Endodermal cell (in vitro differentiated cells): ENCODE measurements at regions not wholly inside any gene's neighbourhood (a gene's known extent, or its start where the extent isn't known, plus 50 kb on each side); places are given as distances from the start of the nearest gene placed in this dataset.

Experiments used
- DNase-seq: peaks from one replicate; pipeline ENCODE4 v3.0.0-alpha.2; 2017
- H3K27ac ChIP-seq: 2 replicates; pipeline ENCODE4 v1.5.1; 2013; ENCODE audit warnings: mild to moderate bottlenecking, low read depth, low read length, moderate library complexity
- H3K27me3 ChIP-seq: 2 replicates; pipeline ENCODE4 v1.6.1; 2013; ENCODE audit warnings: mild to moderate bottlenecking, low read length, moderate library complexity; ENCODE audit not compliant: insufficient read depth, control insufficient read depth, poor library complexity, severe bottlenecking
- H3K36me3 ChIP-seq: 2 replicates; pipeline ENCODE4 v1.7.0; 2013; ENCODE audit warnings: mild to moderate bottlenecking, low read length, moderate library complexity; ENCODE audit not compliant: control insufficient read depth, insufficient read depth
- H3K4me1 ChIP-seq: one replicate; pipeline ENCODE4 v1.7.0; 2013; ENCODE audit warnings: low read length; ENCODE audit not compliant: control insufficient read depth, insufficient read depth
- H3K4me3 ChIP-seq: 2 replicates; pipeline ENCODE4 v1.5.1; 2013; ENCODE audit warnings: mild to moderate bottlenecking, low read length, moderate library complexity
- H3K9ac ChIP-seq: 2 replicates; pipeline ENCODE4 v1.6.1; 2013; ENCODE audit warnings: mild to moderate bottlenecking, low read length, moderate library complexity; ENCODE audit not compliant: poor library complexity, severe bottlenecking; ENCODE audit errors: extremely low read depth
- H3K9me3 ChIP-seq: 2 replicates; pipeline ENCODE4 v1.6.1; 2013; ENCODE audit warnings: mild to moderate bottlenecking, low read length, moderate library complexity; ENCODE audit not compliant: control insufficient read depth
- H3K27ac Mint-ChIP-seq: 2 replicates; pipeline ENCODE4 v1.8.0; 2020; ENCODE audit warnings: mixed read lengths
- H3K27me3 Mint-ChIP-seq: 2 replicates; pipeline ENCODE4 v1.8.0; 2021; ENCODE audit warnings: mild to moderate bottlenecking, mixed read lengths; ENCODE audit not compliant: insufficient read depth
- H3K36me3 Mint-ChIP-seq: 2 replicates; pipeline ENCODE4 v1.8.0; 2020; ENCODE audit warnings: low read depth, mixed read lengths
- H3K4me1 Mint-ChIP-seq: 2 replicates; pipeline ENCODE4 v1.8.0; 2020; ENCODE audit warnings: mixed read lengths
- H3K4me3 Mint-ChIP-seq: 2 replicates; pipeline ENCODE4 v1.8.0; 2020; ENCODE audit warnings: mild to moderate bottlenecking, moderate library complexity, mixed read lengths
- H3K9me3 Mint-ChIP-seq: 2 replicates; pipeline ENCODE4 v1.8.0; 2020; ENCODE audit warnings: mild to moderate bottlenecking, mixed read lengths
- WGBS, 2 experiments: methylation state at CpG; one replicate each; pipeline versions ENCODE4 v1.1.5 to v1.1.7; 2013; ENCODE audit warnings: missing lambda C conversion rate in 2 of 2, mixed read lengths in 1 of 2; ENCODE audit not compliant: insufficient coverage in 1 of 2, insufficient read length in 1 of 2; 5-methylcytosine and 5-hydroxymethylcytosine counted together
- TF ChIP-seq, protein P1 (sequence below): fragments of 200-600 bp; sonication (generic); conservative IDR thresholded peaks from 2 replicates; pipeline ENCODE4 v1.5.0; 2021; ENCODE audit warnings: antibody characterized with exemption, mild to moderate bottlenecking

DNA sequence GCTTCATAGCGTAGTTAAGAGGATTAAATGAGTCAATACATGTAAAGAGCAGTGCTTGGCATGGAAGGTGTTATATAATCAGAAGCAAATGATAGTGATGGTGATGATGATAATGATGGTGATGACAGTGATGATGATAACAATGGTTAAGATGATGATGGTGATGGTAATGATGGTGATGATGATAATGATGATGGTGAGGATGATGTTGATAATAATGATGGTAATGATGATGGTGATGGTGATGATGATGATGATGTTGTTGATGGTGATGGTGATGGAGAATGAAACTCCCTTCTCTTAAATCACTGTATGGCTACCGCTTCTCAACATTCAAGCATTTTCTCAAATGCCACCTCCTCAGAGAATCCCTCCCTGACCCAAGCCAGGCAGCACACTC, 190.5 kb downstream of the TMEM132E start:
- no peak overlapping the region for H3K27ac Mint-ChIP-seq
- no peak overlapping the region for H3K9ac ChIP-seq
- H3K36me3 ChIP-seq = no peaks in the 10 kb centered on the region
- WGBS, 2 experiments = 100% methylated on average over 1 to 2 of the region's 2 CpGs
- no peaks in the 10 kb centered on the region for H3K4me1 ChIP-seq
- no peaks in the 10 kb centered on the region for H3K9me3 ChIP-seq
- H3K4me1 Mint-ChIP-seq = peaks cover 7% of the 10 kb centered on the region
- no peak overlapping the region for H3K4me3 ChIP-seq
- no peak overlapping the region for H3K27ac ChIP-seq
- no peaks in the 10 kb centered on the region for H3K9me3 Mint-ChIP-seq
- H3K27me3 ChIP-seq = peaks cover 15% of the 10 kb centered on the region
- H3K27me3 Mint-ChIP-seq = peaks cover 5% of the 10 kb centered on the region
- H3K36me3 Mint-ChIP-seq = no peaks in the 10 kb centered on the region
- DNase-seq = no peak
- TF ChIP-seq, protein P1, sequence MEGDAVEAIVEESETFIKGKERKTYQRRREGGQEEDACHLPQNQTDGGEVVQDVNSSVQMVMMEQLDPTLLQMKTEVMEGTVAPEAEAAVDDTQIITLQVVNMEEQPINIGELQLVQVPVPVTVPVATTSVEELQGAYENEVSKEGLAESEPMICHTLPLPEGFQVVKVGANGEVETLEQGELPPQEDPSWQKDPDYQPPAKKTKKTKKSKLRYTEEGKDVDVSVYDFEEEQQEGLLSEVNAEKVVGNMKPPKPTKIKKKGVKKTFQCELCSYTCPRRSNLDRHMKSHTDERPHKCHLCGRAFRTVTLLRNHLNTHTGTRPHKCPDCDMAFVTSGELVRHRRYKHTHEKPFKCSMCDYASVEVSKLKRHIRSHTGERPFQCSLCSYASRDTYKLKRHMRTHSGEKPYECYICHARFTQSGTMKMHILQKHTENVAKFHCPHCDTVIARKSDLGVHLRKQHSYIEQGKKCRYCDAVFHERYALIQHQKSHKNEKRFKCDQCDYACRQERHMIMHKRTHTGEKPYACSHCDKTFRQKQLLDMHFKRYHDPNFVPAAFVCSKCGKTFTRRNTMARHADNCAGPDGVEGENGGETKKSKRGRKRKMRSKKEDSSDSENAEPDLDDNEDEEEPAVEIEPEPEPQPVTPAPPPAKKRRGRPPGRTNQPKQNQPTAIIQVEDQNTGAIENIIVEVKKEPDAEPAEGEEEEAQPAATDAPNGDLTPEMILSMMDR = no peak
- H3K4me3 Mint-ChIP-seq = no peak overlapping the region

- Histone ChIP-seq H3K4me1 (no peaks in the 10 kb centered on the region), H3K9ac (no peak overlapping the region), H3K27ac (no peak overlapping the region), H3K36me3 (no peaks in the 10 kb centered on the region), H3K27me3 (peaks cover 15% of the 10 kb centered on the region), H3K9me3 (no peaks in the 10 kb centered on the region), H3K4me3 (no peak overlapping the region)
- DNase-seq = peak; percentile 20
- no peak overlapping the region for H3K4me3 Mint-ChIP-seq
- H3K27ac Mint-ChIP-seq = no peak overlapping the region
- WGBS, 2 experiments = 80 to 97% methylated on average over 2 of the region's 2 CpGs
- H3K9me3 Mint-ChIP-seq = no peaks in the 10 kb centered on the region
- peaks cover 7% of the 10 kb centered on the region for H3K4me1 Mint-ChIP-seq
- no peaks in the 10 kb centered on the region for H3K36me3 Mint-ChIP-seq
- peaks cover 5% of the 10 kb centered on the region for H3K27me3 Mint-ChIP-seq
- TF ChIP-seq, protein P1 = no peak
Observed at GRCh38 chr17:34769049-34769448, 189.7 kb downstream of the TMEM132E start.

GRCh38 chr17:34765291-34765690, 185.9 kb downstream of the TMEM132E start:
- H3K36me3 ChIP-seq = no peaks in the 10 kb centered on the region
- TF ChIP-seq, protein P1 = no peak
- no peak overlapping the region for H3K4me3 ChIP-seq
- Mint-ChIP-seq H3K36me3 (no peaks in the 10 kb centered on the region), H3K4me1 (peaks cover 19% of the 10 kb centered on the region), H3K27ac (no peak overlapping the region), H3K9me3 (no peaks in the 10 kb centered on the region), H3K4me3 (no peak overlapping the region), H3K27me3 (peaks cover 5% of the 10 kb centered on the region)
- H3K9ac ChIP-seq = no peak overlapping the region
- no peaks in the 10 kb centered on the region for H3K4me1 ChIP-seq
- DNase-seq = peak; percentile 36
- no peak overlapping the region for H3K27ac ChIP-seq
- 93 to 94% methylated on average over 3 to 5 of the region's 5 CpGs for WGBS, 2 experiments
- H3K27me3 ChIP-seq = peaks cover 8% of the 10 kb centered on the region
- H3K9me3 ChIP-seq = no peaks in the 10 kb centered on the region
